ENCODE measurements at regions not wholly inside any gene's neighbourhood (a gene's known extent, or its start where the extent isn't known, plus 50 kb on each side); places are given as distances from the start of the nearest gene placed in this dataset.

- DNase-seq (no peak), ATAC-seq (no peak)
- intact Hi-C loops (cut with micrococcal nuclease) = no loop called here
Measured at GRCh38 chr2:181312515-181312927, 144.7 kb upstream of the ITGA4 start.

GRCh38 chr2:181313845-181314244 lies 143.3 kb upstream of the ITGA4 start:
- DNase-seq = no peak
- ATAC-seq = no peak
- intact Hi-C loops (cut with micrococcal nuclease) = no loop called here

GRCh38 chr2:181314551-181314950 lies 142.6 kb upstream of the ITGA4 start:
- ATAC-seq (no peak), DNase-seq (no peak)
- intact Hi-C loops (cut with micrococcal nuclease) = no loop called here

- ATAC-seq (no peak), DNase-seq (no peak)
- intact Hi-C loops (cut with micrococcal nuclease) = no loop called here
Measured at GRCh38 chr2:181317511-181317910, 139.7 kb upstream of the ITGA4 start.

- DNase-seq = no peak
- intact Hi-C loops (cut with micrococcal nuclease) = no loop called here
Measured at GRCh38 chr2:181318504-181319280, 138.5 kb upstream of the ITGA4 start.

GRCh38 chr2:181319286-181319685 lies 137.9 kb upstream of the ITGA4 start:
- ATAC-seq (no peak), DNase-seq (no peak)
- intact Hi-C loops (cut with micrococcal nuclease) = no loop called here

More at GRCh38 chr2:181318504-181319280, 138.5 kb upstream of the ITGA4 start:
- ATAC-seq = no peak

- no peak for DNase-seq
- intact Hi-C loops (cut with micrococcal nuclease) = no loop called here
- ATAC-seq = no peak
Measured at GRCh38 chr2:181320638-181321037, 136.5 kb upstream of the ITGA4 start.

- no peak for ATAC-seq
- DNase-seq = no peak
- intact Hi-C loops (cut with micrococcal nuclease) = no loop called here
Measured at GRCh38 chr2:181324912-181325311, 132.3 kb upstream of the ITGA4 start.

- intact Hi-C loops (cut with micrococcal nuclease) = no loop called here
- DNase-seq (no peak), ATAC-seq (no peak)
Measured at GRCh38 chr2:181326661-181327060, 130.5 kb upstream of the ITGA4 start.

- DNase-seq (no peak), ATAC-seq (no peak)
- intact Hi-C loops (cut with micrococcal nuclease) = no loop called here
Measured at GRCh38 chr2:181330286-181330685, 126.9 kb upstream of the ITGA4 start.

GRCh38 chr2:181332044-181332605 lies 125.1 kb upstream of the ITGA4 start:
- DNase-seq = no peak
- intact Hi-C loops (cut with micrococcal nuclease) = no loop called here
- ATAC-seq = no peak

- intact Hi-C loops (cut with micrococcal nuclease) = no loop called here
- DNase-seq = no peak
- no peak for ATAC-seq
Measured at GRCh38 chr2:181334158-181334826, 122.9 kb upstream of the ITGA4 start.

GRCh38 chr2:181340891-181341290 lies 116.3 kb upstream of the ITGA4 start:
- DNase-seq (no peak), ATAC-seq (no peak)
- intact Hi-C loops (cut with micrococcal nuclease) = no loop called here

GRCh38 chr2:181341855-181342600 lies 115.2 kb upstream of the ITGA4 start:
- ATAC-seq (no peak), DNase-seq (no peak)
- intact Hi-C loops (cut with micrococcal nuclease) = no loop called here

- ATAC-seq = no peak
- no peak for DNase-seq
- intact Hi-C loops (cut with micrococcal nuclease) = no loop called here
Measured at GRCh38 chr2:181348107-181348837, 108.9 kb upstream of the ITGA4 start.

GRCh38 chr2:181352158-181352557 lies 105.0 kb upstream of the ITGA4 start:
- ATAC-seq (no peak), DNase-seq (no peak)
- intact Hi-C loops (cut with micrococcal nuclease) = no loop called here

- intact Hi-C loops (cut with micrococcal nuclease) = no loop called here
- ATAC-seq = no peak
- DNase-seq = no peak
Measured at GRCh38 chr2:181354626-181355025, 102.6 kb upstream of the ITGA4 start.

GRCh38 chr2:181356526-181357130 lies 100.6 kb upstream of the ITGA4 start:
- no peak for DNase-seq
- intact Hi-C loops (cut with micrococcal nuclease) = no loop called here
- no peak for ATAC-seq

- no peak for ATAC-seq
- intact Hi-C loops (cut with micrococcal nuclease) = no loop called here
- no peak for DNase-seq
Measured at GRCh38 chr2:181357979-181358378, 99.2 kb upstream of the ITGA4 start.

Data from left ventricle myocardium superior (tissue), 1 donor.